Spleen (tissue), 11 donors: ENCODE measurements at regions not wholly inside any gene's neighbourhood (a gene's known extent, or its start where the extent isn't known, plus 50 kb on each side); places are given as distances from the start of the nearest gene placed in this dataset.

Source experiments
- DNase-seq: peaks from one replicate; pipeline ENCODE4 v3.0.0-alpha.2; 2020
- H3K27ac ChIP-seq, 8 donors: fragments of 200-600 bp; sonication (generic) in 7 of 8; 1 replicate in 4 of 8; 2 replicates in 4 of 8; pipeline versions ENCODE4 v1.5.0 to v1.8.0; 2016 to 2021; ENCODE audit warnings: inconsistent platforms in 4 of 8, mild to moderate bottlenecking in 4 of 8, moderate library complexity in 1 of 8
- H3K27me3 ChIP-seq, 7 donors: fragments of 200-600 bp; sonication (generic) in 6 of 7; replicated peaks in 1 of 7; 1 replicate in 4 of 7; 2 replicates in 3 of 7; pipeline versions ENCODE4 v1.5.0 to v1.8.0; 2016 to 2021; ENCODE audit warnings: inconsistent platforms in 3 of 7, mild to moderate bottlenecking in 1 of 7
- H3K36me3 ChIP-seq, 6 donors: fragments of 200-600 bp; sonication (generic) in 5 of 6; 1 replicate in 4 of 6; 2 replicates in 2 of 6; pipeline versions ENCODE4 v1.5.0 to v1.8.0; 2016 to 2021; ENCODE audit warnings: inconsistent platforms in 2 of 6
- H3K4me1 ChIP-seq, 6 donors: fragments of 200-600 bp; sonication (generic) in 5 of 6; 1 replicate in 3 of 6; 2 replicates in 3 of 6; pipeline versions ENCODE4 v1.5.0 to v1.8.0; 2016 to 2021; ENCODE audit warnings: inconsistent platforms in 3 of 6
- H3K4me3 ChIP-seq, 8 donors: fragments of 200-600 bp; sonication (generic) in 7 of 8; 1 replicate in 4 of 8; 2 replicates in 4 of 8; pipeline versions ENCODE4 v1.5.0 to v1.8.0; 2016 to 2021; ENCODE audit warnings: inconsistent platforms in 4 of 8, mild to moderate bottlenecking in 4 of 8, moderate library complexity in 2 of 8
- H3K9me3 ChIP-seq, 8 donors: fragments of 200-600 bp; sonication (generic) in 7 of 8; 1 replicate in 4 of 8; 2 replicates in 4 of 8; pipeline versions ENCODE4 v1.5.0 to v1.8.0; 2016 to 2021; ENCODE audit warnings: inconsistent platforms in 4 of 8
- CTCF ChIP-seq, 11 experiments: fragments of 200-600 bp in 7 of 11; fragments of 450-650 bp in 4 of 11; sonication (generic) in 4 of 11; IDR thresholded peaks in 8 of 11; conservative IDR thresholded peaks in 3 of 11; 1 replicate in 7 of 11; 2 replicates in 4 of 11; pipeline versions ENCODE4 v1.4.0 to v1.8.0; 2016 to 2021; ENCODE audit warnings: antibody characterized with exemption in 11 of 11, inconsistent platforms in 4 of 11, mild to moderate bottlenecking in 1 of 11
- POLR2A ChIP-seq, 3 donors: fragments of 450-650 bp; IDR thresholded peaks; one replicate each; pipeline ENCODE4 v1.5.1; 2017; ENCODE audit warnings: antibody characterized with exemption in 3 of 3, mild to moderate bottlenecking in 1 of 3
- POLR2AphosphoS5 ChIP-seq, 3 donors: sonication (generic); formaldehyde crosslinking; IDR thresholded peaks; one replicate each; pipeline ENCODE4 v1.5.1; 2017; ENCODE audit warnings: antibody characterized with exemption in 3 of 3
- WGBS, 5 donors: extraction: QIAGEN DNeasy Blood & Tissue Kit in 3 of 5; methylation state at CpG; one replicate each; pipeline versions ENCODE4 v1.1.5 to v1.1.7; 2013 to 2018; 5-methylcytosine and 5-hydroxymethylcytosine counted together
- intact Hi-C: fragments of 100-400 bp; cut with DNase I; formaldehyde crosslinking; loops from one replicate; pipeline ENCODE4 v1.15.0; 2023; ENCODE audit warnings: low total_unique reads
- donor health status: healthy with polysubstance abuse.
- donor health status: DM: no; HTN: no; CAD: no; lungs with moderate emphysema.
- donor health status: DM: no; HTN: no; CAD: no.
- donor health status: Bipolar disorder and iron deficiency.
- donor health status: healthy.
- donor health status: DM: no; HTN: no; CAD: no.
- donor health status: DM: yes; HTN: yes; CAD: no.

- Histone ChIP-seq H3K4me3 (no peak overlapping the region), H3K9me3 (no peaks in the 10 kb centered on the region), H3K36me3 (no peaks in the 10 kb centered on the region), H3K27ac (no peak overlapping the region), H3K27me3 (no peaks in the 10 kb centered on the region), H3K4me1 (no peaks in the 10 kb centered on the region)
- intact Hi-C loops, result no loop called here
- 53 to 64% (median 59%) methylated on average over 2 of the region's 2 CpGs for WGBS, 5 donors
- TF ChIP-seq POLR2AphosphoS5 (IDR thresholded peaks at IDR 0.05), result no peak
- no peak for TF ChIP-seq CTCF (IDR thresholded peaks at IDR 0.05 in 8 of 11, conservative IDR thresholded peaks at IDR 0.05 in 3 of 11)
- no peak for TF ChIP-seq POLR2A (IDR thresholded peaks at IDR 0.05)
- no peak for DNase-seq
Measured at GRCh38 chr18:68504441-68505177, 210.3 kb downstream of the TMX3 start.

GRCh38 chr18:68500556-68500955 lies 214.4 kb downstream of the TMX3 start:
- Histone ChIP-seq H3K4me1 (no peaks in the 10 kb centered on the region), H3K27ac (no peak overlapping the region), H3K9me3 (no peaks in the 10 kb centered on the region), H3K4me3 (no peak overlapping the region), H3K27me3 (no peaks in the 10 kb centered on the region), H3K36me3 (no peaks in the 10 kb centered on the region)
- intact Hi-C loops, result no loop called here
- WGBS, 5 donors, result 85 to 96% (median 90%) methylated on average over 4 of the region's 4 CpGs
- TF ChIP-seq POLR2A (IDR thresholded peaks at IDR 0.05) (no peak), CTCF (IDR thresholded peaks at IDR 0.05 in 8 of 11, conservative IDR thresholded peaks at IDR 0.05 in 3 of 11) (no peak), POLR2AphosphoS5 (IDR thresholded peaks at IDR 0.05) (no peak)
- DNase-seq, result no peak

- Histone ChIP-seq H3K27me3 (no peaks in the 10 kb centered on the region), H3K4me3 (no peak overlapping the region), H3K4me1 (no peaks in the 10 kb centered on the region), H3K27ac (no peak overlapping the region), H3K36me3 (no peaks in the 10 kb centered on the region), H3K9me3 (no peaks in the 10 kb centered on the region)
- intact Hi-C loops, result no loop called here
- 76 to 87% (median 81%) methylated on average over 2 of the region's 2 CpGs for WGBS, 5 donors
- DNase-seq, result no peak
- TF ChIP-seq POLR2A (IDR thresholded peaks at IDR 0.05), result no peak
- TF ChIP-seq CTCF (IDR thresholded peaks at IDR 0.05 in 8 of 11, conservative IDR thresholded peaks at IDR 0.05 in 3 of 11), result no peak
- TF ChIP-seq POLR2AphosphoS5 (IDR thresholded peaks at IDR 0.05), result no peak
Measured at GRCh38 chr18:68499141-68499540, 215.8 kb downstream of the TMX3 start.

GRCh38 chr18:68498636-68499035 lies 216.3 kb downstream of the TMX3 start:
- TF ChIP-seq POLR2AphosphoS5 (IDR thresholded peaks at IDR 0.05), result no peak
- TF ChIP-seq POLR2A (IDR thresholded peaks at IDR 0.05), result no peak
- no peak for TF ChIP-seq CTCF (IDR thresholded peaks at IDR 0.05 in 8 of 11, conservative IDR thresholded peaks at IDR 0.05 in 3 of 11)
- 79 to 98% (median 93%) methylated on average over 1 of the region's 1 CpG for WGBS, 5 donors
- Histone ChIP-seq H3K9me3 (no peaks in the 10 kb centered on the region), H3K27me3 (no peaks in the 10 kb centered on the region), H3K4me1 (no peaks in the 10 kb centered on the region), H3K27ac (no peak overlapping the region), H3K4me3 (no peak overlapping the region), H3K36me3 (no peaks in the 10 kb centered on the region)
- DNase-seq, result no peak
- intact Hi-C loops, result no loop called here
